CD14-positive monocyte (primary cell): ENCODE measurements at regions not wholly inside any gene's neighbourhood (a gene's known extent, or its start where the extent isn't known, plus 50 kb on each side); places are given as distances from the start of the nearest gene placed in this dataset.

Experiments used
- DNase-seq, 3 donors: peaks; one replicate each; pipeline ENCODE4 v3.0.0-alpha.2; 2011 to 2022
- H2AFZ ChIP-seq: 2 replicates; pipeline ENCODE4 v1.6.0; 2012; ENCODE audit warnings: mild to moderate bottlenecking, low read depth, low read length, inconsistent platforms; ENCODE audit not compliant: insufficient read depth, poor library complexity, severe bottlenecking
- H3K27ac ChIP-seq, 2 donors: 1 replicate in 1 of 2; 2 replicates in 1 of 2; pipeline ENCODE4 v1.5.1; 2012 to 2013; ENCODE audit warnings: low read length in 2 of 2, control low read depth in 1 of 2, inconsistent platforms in 1 of 2, low read depth in 1 of 2, mild to moderate bottlenecking in 1 of 2
- H3K27me3 ChIP-seq, 2 donors: one replicate each; pipeline versions ENCODE4 v1.6.0 to v1.6.1; 2011 to 2013; ENCODE audit warnings: low read length in 2 of 2; ENCODE audit not compliant: control insufficient read depth in 2 of 2, insufficient read depth in 2 of 2
- H3K36me3 ChIP-seq, 2 donors: replicated peaks in 1 of 2; 1 replicate in 1 of 2; 2 replicates in 1 of 2; pipeline versions ENCODE4 v1.5.1 to v1.6.1; 2012 to 2013; ENCODE audit warnings: low read length in 2 of 2, control low read depth in 1 of 2, inconsistent platforms in 1 of 2, mild to moderate bottlenecking in 1 of 2; ENCODE audit not compliant: insufficient read depth in 2 of 2, control insufficient read depth in 1 of 2
- H3K4me1 ChIP-seq, 2 donors: 1 replicate in 1 of 2; 2 replicates in 1 of 2; pipeline versions ENCODE4 v1.5.1 to v1.6.1; 2012 to 2013; ENCODE audit warnings: low read length in 2 of 2, control low read depth in 1 of 2, inconsistent platforms in 1 of 2, mild to moderate bottlenecking in 1 of 2, moderate library complexity in 1 of 2; ENCODE audit not compliant: insufficient read depth in 2 of 2, control insufficient read depth in 1 of 2
- H3K4me2 ChIP-seq: replicated peaks from 2 replicates; pipeline ENCODE3; 2012; ENCODE audit warnings: low read length, moderate library complexity, mild to moderate bottlenecking; ENCODE audit not compliant: poor library complexity, severe bottlenecking; ENCODE audit errors: extremely low read depth
- H3K4me3 ChIP-seq, 3 experiments: fragments of 200-600 bp in 1 of 3; sonication (generic) in 1 of 3; replicated peaks in 1 of 3; 1 replicate in 2 of 3; 2 replicates in 1 of 3; pipeline ENCODE4 v1.5.1; 2011 to 2013; ENCODE audit warnings: low read length in 3 of 3, mild to moderate bottlenecking in 3 of 3, control low read depth in 2 of 3, low read depth in 2 of 3, inconsistent platforms in 1 of 3, moderate library complexity in 1 of 3
- H3K79me2 ChIP-seq: 2 replicates; pipeline ENCODE4 v1.6.0; 2012; ENCODE audit warnings: mild to moderate bottlenecking, control low read depth, inconsistent platforms, low read length, moderate library complexity; ENCODE audit not compliant: insufficient read depth
- H3K9ac ChIP-seq: 2 replicates; pipeline ENCODE4 v1.6.0; 2017; ENCODE audit warnings: low read length, mild to moderate bottlenecking; ENCODE audit not compliant: insufficient read depth, poor library complexity, severe bottlenecking
- H3K9me3 ChIP-seq, 2 donors: replicated peaks in 1 of 2; 1 replicate in 1 of 2; 2 replicates in 1 of 2; pipeline versions ENCODE4 v1.5.1 to v1.6.1; 2012 to 2013; ENCODE audit warnings: low read length in 2 of 2, control low read depth in 1 of 2; ENCODE audit not compliant: control insufficient read depth in 1 of 2, insufficient read depth in 1 of 2
- H4K20me1 ChIP-seq: 2 replicates; pipeline ENCODE4 v1.6.0; 2012; ENCODE audit warnings: mild to moderate bottlenecking, low read length, control low read depth, moderate library complexity; ENCODE audit not compliant: insufficient read depth
- H3K27ac Mint-ChIP-seq, 7 donors: one replicate each; pipeline ENCODE4 v1.8.0; 2020; ENCODE audit warnings: mild to moderate bottlenecking in 7 of 7, mixed read lengths in 7 of 7, moderate library complexity in 6 of 7, inconsistent platforms in 2 of 7
- H3K27me3 Mint-ChIP-seq, 3 donors: one replicate each; pipeline ENCODE4 v1.8.0; 2021 to 2022; ENCODE audit warnings: low read depth in 3 of 3, mild to moderate bottlenecking in 3 of 3, mixed read lengths in 3 of 3, moderate library complexity in 3 of 3, inconsistent platforms in 1 of 3
- H3K36me3 Mint-ChIP-seq, 2 donors: one replicate each; pipeline ENCODE4 v1.8.0; 2020; ENCODE audit warnings: mixed read lengths in 2 of 2, inconsistent platforms in 1 of 2, mild to moderate bottlenecking in 1 of 2
- H3K4me1 Mint-ChIP-seq: one replicate; pipeline ENCODE4 v1.8.0; 2020; ENCODE audit warnings: mild to moderate bottlenecking, mixed read lengths
- H3K4me3 Mint-ChIP-seq, 2 donors: one replicate each; pipeline ENCODE4 v1.8.0; 2020; ENCODE audit warnings: mild to moderate bottlenecking in 2 of 2, mixed read lengths in 2 of 2, moderate library complexity in 1 of 2
- H3K9me3 Mint-ChIP-seq, 7 donors: one replicate each; pipeline ENCODE4 v1.8.0; 2020 to 2022; ENCODE audit warnings: mixed read lengths in 7 of 7, mild to moderate bottlenecking in 6 of 7, moderate library complexity in 6 of 7, inconsistent platforms in 2 of 7
- WGBS: methylation state at CpG from one replicate; pipeline ENCODE4 v1.1.5; 2013; ENCODE audit warnings: missing lambda C conversion rate; ENCODE audit not compliant: insufficient coverage; 5-methylcytosine and 5-hydroxymethylcytosine counted together
- intact Hi-C, 2 donors: fragments of 100-400 bp; cut with micrococcal nuclease; formaldehyde crosslinking; loops; one replicate each; pipeline versions ENCODE4 v1.15.0 to v1.15.1; 2023
- TF ChIP-seq, protein P1 (sequence below): fragments of 200-600 bp; IDR thresholded peaks from one replicate; pipeline ENCODE4 v1.8.0; 2022; ENCODE audit warnings: antibody characterized with exemption, mild to moderate bottlenecking

DNA sequence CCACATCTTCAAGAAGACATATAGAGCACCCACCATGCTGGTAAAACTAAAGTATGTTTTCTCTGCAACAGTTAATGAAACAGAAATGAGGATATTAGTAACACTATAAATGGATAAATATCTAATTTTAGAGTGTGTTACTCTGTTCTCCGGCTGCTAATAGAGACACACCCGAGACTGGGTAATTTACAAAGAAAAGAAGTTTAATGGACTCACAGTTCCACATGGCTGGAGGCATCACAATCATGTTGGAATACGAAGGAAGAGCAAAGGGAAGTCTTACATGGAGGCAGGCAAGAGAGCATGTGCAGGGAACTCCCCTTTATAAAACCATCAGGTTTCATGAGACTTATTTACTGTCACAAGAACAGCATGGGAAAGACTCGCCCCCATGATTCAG is 287.2 kb downstream of the SRGAP2C start:
- Histone ChIP-seq H3K4me3 (no peak overlapping the region), H3K79me2 (no peaks in the 10 kb centered on the region), H3K27ac (no peak overlapping the region), H3K9me3 (peaks cover 1 to 8% of the 10 kb centered on the region in 2 donors), H3K9ac (no peak overlapping the region), H3K4me2 (no peak overlapping the region), H4K20me1 (no peaks in the 10 kb centered on the region), H2AFZ (no peak overlapping the region), H3K4me1 (no peaks in the 10 kb centered on the region), H3K27me3 (no peaks in the 10 kb centered on the region), H3K36me3 (no peaks in the 10 kb centered on the region)
- Mint-ChIP-seq H3K27ac (no peak overlapping the region), H3K9me3 (peaks cover under 1 to 9% (median 5%) of the 10 kb centered on the region in 7 donors), H3K27me3 (no peaks in the 10 kb centered on the region), H3K36me3 (no peaks in the 10 kb centered on the region), H3K4me1 (peaks cover 5% of the 10 kb centered on the region), H3K4me3 (no peak overlapping the region)
- TF ChIP-seq, protein P1, sequence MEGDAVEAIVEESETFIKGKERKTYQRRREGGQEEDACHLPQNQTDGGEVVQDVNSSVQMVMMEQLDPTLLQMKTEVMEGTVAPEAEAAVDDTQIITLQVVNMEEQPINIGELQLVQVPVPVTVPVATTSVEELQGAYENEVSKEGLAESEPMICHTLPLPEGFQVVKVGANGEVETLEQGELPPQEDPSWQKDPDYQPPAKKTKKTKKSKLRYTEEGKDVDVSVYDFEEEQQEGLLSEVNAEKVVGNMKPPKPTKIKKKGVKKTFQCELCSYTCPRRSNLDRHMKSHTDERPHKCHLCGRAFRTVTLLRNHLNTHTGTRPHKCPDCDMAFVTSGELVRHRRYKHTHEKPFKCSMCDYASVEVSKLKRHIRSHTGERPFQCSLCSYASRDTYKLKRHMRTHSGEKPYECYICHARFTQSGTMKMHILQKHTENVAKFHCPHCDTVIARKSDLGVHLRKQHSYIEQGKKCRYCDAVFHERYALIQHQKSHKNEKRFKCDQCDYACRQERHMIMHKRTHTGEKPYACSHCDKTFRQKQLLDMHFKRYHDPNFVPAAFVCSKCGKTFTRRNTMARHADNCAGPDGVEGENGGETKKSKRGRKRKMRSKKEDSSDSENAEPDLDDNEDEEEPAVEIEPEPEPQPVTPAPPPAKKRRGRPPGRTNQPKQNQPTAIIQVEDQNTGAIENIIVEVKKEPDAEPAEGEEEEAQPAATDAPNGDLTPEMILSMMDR = no peak
- DNase-seq = no peak
- WGBS = no CpG with 5 or more reads among the region's 4 CpGs
- intact Hi-C loops = no loop called here

DNA sequence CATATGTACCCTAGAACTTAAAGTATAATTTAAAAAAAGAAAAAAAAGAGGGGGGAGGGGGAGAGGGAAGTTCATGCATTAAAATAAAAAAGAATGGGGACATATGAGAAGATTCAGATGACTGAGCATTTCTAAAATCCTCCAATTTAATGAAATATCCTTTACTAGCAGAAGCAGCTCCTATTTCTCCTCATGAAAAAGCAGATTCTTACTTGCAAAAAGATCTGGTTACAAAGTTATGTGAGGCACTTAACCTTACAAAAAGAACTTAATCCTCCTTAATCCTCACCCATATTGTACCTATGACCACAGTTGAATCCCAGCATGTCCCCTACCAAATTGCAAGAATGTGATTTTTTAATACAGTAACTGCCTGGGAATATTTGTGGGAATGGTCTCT is 298.5 kb downstream of the SRGAP2C start:
- intact Hi-C loops = no loop called here
- Mint-ChIP-seq H3K4me1 (no peaks in the 10 kb centered on the region), H3K27ac (no peak overlapping the region), H3K9me3 (peaks cover 0 to 18% (median 12%) of the 10 kb centered on the region in 7 donors), H3K36me3 (no peaks in the 10 kb centered on the region), H3K4me3 (no peak overlapping the region), H3K27me3 (peaks cover 0 to 3% (median 0%) of the 10 kb centered on the region in 3 donors)
- H3K4me1 ChIP-seq = no peaks in the 10 kb centered on the region
- H4K20me1 ChIP-seq = no peaks in the 10 kb centered on the region
- H3K27me3 ChIP-seq = no peaks in the 10 kb centered on the region
- no peak for DNase-seq
- no peaks in the 10 kb centered on the region for H3K36me3 ChIP-seq
- H3K79me2 ChIP-seq = no peaks in the 10 kb centered on the region
- TF ChIP-seq, protein P1 = no peak
- H3K9ac ChIP-seq = no peak overlapping the region
- H3K4me2 ChIP-seq = no peak overlapping the region
- H3K27ac ChIP-seq = no peak overlapping the region
- no peak overlapping the region for H2AFZ ChIP-seq
- H3K9me3 ChIP-seq = no peaks in the 10 kb centered on the region
- no peak overlapping the region for H3K4me3 ChIP-seq
